A673 (cell line): ENCODE measurements at regions not wholly inside any gene's neighbourhood (a gene's known extent, or its start where the extent isn't known, plus 50 kb on each side); places are given as distances from the start of the nearest gene placed in this dataset.

Source experiments
- BruUV-seq: library from RNA; stranded (reverse); fragments of 400-500 nt; replicated peaks from 2 replicates; lab custom pipeline; 2021; lab: Mats Ljungman, UMichigan
- CTCF ChIA-PET: fragments of 300-600 bp; sonication (Branson Sonifier 250); formaldehyde crosslinking; loops from one replicate; lab custom pipeline; 2022; ENCODE audit warnings: antibody characterized with exemption; lab: Charles Lee
- POLR2A ChIA-PET: fragments of 300-600 bp; sonication (Branson Sonifier 250); formaldehyde crosslinking; loops from one replicate; lab custom pipeline; 2022; ENCODE audit warnings: antibody characterized with exemption; ENCODE audit not compliant: low non-redundant PET; lab: Charles Lee
- DNase-seq: peaks from one replicate; pipeline ENCODE4 v3.0.0-alpha.2; 2015; ENCODE audit warnings: low spot score
- H3K27ac ChIP-seq: fragments of 200-600 bp; sonication (generic); 2 replicates; pipeline ENCODE4 v1.5.1; 2016; ENCODE audit warnings: mixed run types, low read depth, mild to moderate bottlenecking, mixed read lengths, antibody characterized with exemption, low read length; ENCODE audit not compliant: poor library complexity, severe bottlenecking
- H3K27me3 ChIP-seq: fragments of 200-600 bp; sonication (generic); replicated peaks from 2 replicates; pipeline ENCODE4 v1.6.1; 2017; ENCODE audit warnings: mixed run types, low read depth, mild to moderate bottlenecking, mixed read lengths, antibody characterized with exemption, low read length; ENCODE audit not compliant: insufficient read depth, poor library complexity
- H3K36me3 ChIP-seq: fragments of 200-600 bp; sonication (generic); 2 replicates; pipeline ENCODE4 v1.6.1; 2016; ENCODE audit warnings: mixed run types, mild to moderate bottlenecking, mixed read lengths, antibody characterized with exemption, low read length; ENCODE audit not compliant: insufficient read depth, poor library complexity, severe bottlenecking
- H3K4me1 ChIP-seq: fragments of 200-600 bp; sonication (generic); 2 replicates; pipeline ENCODE4 v1.6.1; 2017; ENCODE audit warnings: mixed run types, mild to moderate bottlenecking, mixed read lengths, antibody characterized with exemption, low read length; ENCODE audit not compliant: insufficient read depth, poor library complexity, severe bottlenecking
- H3K4me3 ChIP-seq: fragments of 200-600 bp; sonication (generic); 2 replicates; pipeline ENCODE4 v1.5.1; 2016; ENCODE audit warnings: low read depth, mixed run types, mild to moderate bottlenecking, mixed read lengths, low read length; ENCODE audit not compliant: poor library complexity, severe bottlenecking
- H3K9me3 ChIP-seq: fragments of 200-600 bp; sonication (generic); 2 replicates; pipeline ENCODE4 v1.6.1; 2016; ENCODE audit warnings: mixed run types, low read depth, mild to moderate bottlenecking, mixed read lengths, antibody characterized with exemption, low read length; ENCODE audit not compliant: poor library complexity, severe bottlenecking
- CTCF ChIP-seq: fragments of 300-800, 200-600 bp; sonication (generic); conservative IDR thresholded peaks from 2 replicates; pipeline ENCODE4 v1.5.1; 2017; ENCODE audit warnings: low read depth, mild to moderate bottlenecking, antibody characterized with exemption, low read length, moderate library complexity, mixed read lengths
- EZH2 ChIP-seq: fragments of 200-600 bp; sonication (generic); IDR thresholded peaks from 2 replicates; pipeline ENCODE4 v1.6.1; 2017; ENCODE audit warnings: borderline replicate concordance, low read depth, mild to moderate bottlenecking, mixed read lengths, antibody characterized with exemption, low read length; ENCODE audit not compliant: poor library complexity, severe bottlenecking
- intact Hi-C: fragments of 100-400 bp; cut with micrococcal nuclease; formaldehyde crosslinking; loops from one replicate; pipeline ENCODE4 v1.10.0; 2022; ENCODE audit not compliant: unreplicated experiment

- Histone ChIP-seq H3K27me3 (no peaks in the 10 kb centered on the region), H3K4me1 (no peaks in the 10 kb centered on the region), H3K9me3 (no peaks in the 10 kb centered on the region), H3K4me3 (no peak overlapping the region), H3K36me3 (no peaks in the 10 kb centered on the region), H3K27ac (no peak overlapping the region)
- DNase-seq: no peak
- BruUV-seq: no TSS peak
- CTCF ChIA-PET: no interaction called here
- TF ChIP-seq EZH2: no peak
- TF ChIP-seq CTCF: no peak
- intact Hi-C loops: no loop called here
- POLR2A ChIA-PET: no interaction called here
Observed at GRCh38 chr20:40582531-40582930, 106.5 kb downstream of the MAFB start.

GRCh38 chr20:40579701-40580100, 109.3 kb downstream of the MAFB start:
- TF ChIP-seq EZH2 (no peak), CTCF (no peak)
- Histone ChIP-seq H3K36me3 (no peaks in the 10 kb centered on the region), H3K27ac (no peak overlapping the region), H3K4me1 (no peaks in the 10 kb centered on the region), H3K4me3 (no peak overlapping the region), H3K9me3 (no peaks in the 10 kb centered on the region), H3K27me3 (no peaks in the 10 kb centered on the region)
- ChIA-PET CTCF (no interaction called here), POLR2A (no interaction called here)
- intact Hi-C loops: no loop called here
- no peak for DNase-seq
- no TSS peak for BruUV-seq

- Histone ChIP-seq H3K27ac (no peak overlapping the region), H3K36me3 (no peaks in the 10 kb centered on the region), H3K9me3 (no peaks in the 10 kb centered on the region), H3K27me3 (no peaks in the 10 kb centered on the region), H3K4me3 (no peak overlapping the region), H3K4me1 (no peaks in the 10 kb centered on the region)
- intact Hi-C loops: no loop called here
- TF ChIP-seq EZH2 (no peak), CTCF (no peak)
- no peak for DNase-seq
- POLR2A ChIA-PET: no interaction called here
- BruUV-seq: no TSS peak
- CTCF ChIA-PET: no interaction called here
Observed at GRCh38 chr20:40578961-40579360, 110.1 kb downstream of the MAFB start.
